ENCODE measurements at regions not wholly inside any gene's neighbourhood (a gene's known extent, or its start where the extent isn't known, plus 50 kb on each side); places are given as distances from the start of the nearest gene placed in this dataset.

DNA sequence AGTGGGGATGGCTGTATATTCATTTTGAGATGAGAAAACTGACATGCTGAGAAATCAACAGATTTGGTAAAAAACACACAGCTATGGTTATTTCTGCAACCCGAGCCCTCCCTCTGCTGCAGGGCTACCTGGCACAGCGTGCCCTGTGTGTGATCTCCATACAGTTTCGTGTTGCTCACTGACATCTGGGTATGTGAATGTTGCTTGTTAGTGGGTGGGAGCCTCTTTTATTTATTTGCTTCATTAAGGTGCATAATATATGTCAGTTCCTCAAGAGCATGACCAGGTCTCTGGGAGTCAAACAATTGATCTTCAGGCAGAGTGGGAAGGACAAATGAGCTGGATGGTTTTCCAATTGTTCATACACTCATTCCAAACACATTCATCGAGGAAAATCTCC lies 139.1 kb upstream of the FHL2 start:
- no peaks in the 10 kb centered on the region for H4K20me1 ChIP-seq (replicated peaks in 1 of 2; ENCODE audit: control insufficient read depth in 1 of 2, insufficient read depth in 2 of 2, low read length in 2 of 2)
- CTCF ChIA-PET (ENCODE audit: partially characterized antibody): interaction anchor here (1.0 to 4.4 kb wide), 3 partner anchors 9 to 19 kb away, joined by 3 to 15 read pairs (median 3); no protein-coding TSS in a partner anchor
- H3K23me2 ChIP-seq (ENCODE audit: low read depth, low read length): no peaks in the 10 kb centered on the region
- no peak overlapping the region for H2BK5ac ChIP-seq (ENCODE audit: low read depth, low read length)
- no peak overlapping the region for H2AK5ac ChIP-seq (ENCODE audit: low read depth, low read length)
- H2BK15ac ChIP-seq (ENCODE audit: low read length): no peak overlapping the region
- no peak overlapping the region for H2BK12ac ChIP-seq (ENCODE audit: low read depth, low read length)
- H3K9ac ChIP-seq (replicated peaks in 1 of 4; ENCODE audit: extremely low read depth in 1 of 4, low read depth in 3 of 4, low read length in 3 of 4): no peak overlapping the region
- no peaks in the 10 kb centered on the region for H3K9me3 ChIP-seq (ENCODE audit: insufficient read depth in 2 of 2, low read depth in 1 of 2, low read length in 1 of 2)
- H3K79me1 ChIP-seq (ENCODE audit: low read depth, low read length): no peaks in the 10 kb centered on the region
- H4K8ac ChIP-seq (ENCODE audit: extremely low read depth, insufficient read depth, low read length): no peak overlapping the region
- H4K5ac ChIP-seq (ENCODE audit: insufficient read length, low read depth, low read length): no peak overlapping the region
- H3K4me2 ChIP-seq (ENCODE audit: insufficient read depth in 1 of 2, low read depth in 2 of 2, low read length in 2 of 2): no peak overlapping the region
- no peak overlapping the region for H3K18ac ChIP-seq (ENCODE audit: extremely low read depth, low read length)
- POLR2A ChIA-PET (ENCODE audit: partially characterized antibody): no interaction called here
- no peaks in the 10 kb centered on the region; a peak in 1 of 7 replicates for H3K27me3 ChIP-seq (replicated peaks in 1 of 4; ENCODE audit: control insufficient read depth in 3 of 4, extremely low read depth in 1 of 4, insufficient read depth in 3 of 4, low read length in 3 of 4)
- peak in 1 of 2 experiments; percentile 26 for DNase-seq (ENCODE audit: low read depth in 1 of 2, low spot score in 2 of 2)
- no peak overlapping the region for H3K14ac ChIP-seq (ENCODE audit: insufficient read length)
- no peak overlapping the region for H2BK20ac ChIP-seq (ENCODE audit: low read length)
- H3K36me3 ChIP-seq (ENCODE audit: control insufficient read depth in 2 of 4, insufficient read depth in 4 of 4, low read length in 3 of 4): no peaks in the 10 kb centered on the region
- no peaks in the 10 kb centered on the region for H3K79me2 ChIP-seq (ENCODE audit: control insufficient read depth in 1 of 2, insufficient read depth in 2 of 2, low read length in 2 of 2)
- no peak overlapping the region for H2AFZ ChIP-seq (ENCODE audit: low read length)
- no peak overlapping the region for H3K56ac ChIP-seq (replicated peaks; ENCODE audit: insufficient read length, low read depth, low read length)
- no peak overlapping the region for H4K91ac ChIP-seq (replicated peaks; ENCODE audit: insufficient read length, low read length)
- no peak overlapping the region for H3K4me3 ChIP-seq (ENCODE audit: extremely low read depth in 1 of 4, insufficient read depth in 2 of 4, low read depth in 3 of 4, low read length in 4 of 4)
- no peak for FAIRE-seq
- no peaks in the 10 kb centered on the region; a peak in 1 of 7 replicates for H3K4me1 ChIP-seq (replicated peaks in 1 of 4; ENCODE audit: control insufficient read depth in 3 of 4, insufficient read depth in 4 of 4, low read length in 3 of 4)
- H2BK120ac ChIP-seq (replicated peaks; ENCODE audit: low read depth, low read length): no peak overlapping the region
- H3K23ac ChIP-seq (ENCODE audit: insufficient read length): no peak overlapping the region
- H3K27ac ChIP-seq (ENCODE audit: low read depth, low read length): no peak overlapping the region
- WGBS, 2 experiments (ENCODE audit: extremely low coverage in 1 of 2, insufficient coverage in 1 of 2, insufficient read length in 1 of 2, insufficient replicate concordance in 2 of 2, low coverage in 1 of 2, low lambda C conversion rate in 2 of 2, missing lambda C conversion rate in 1 of 2): 96% methylated on average over 4 of the region's 4 CpGs; no CpG with 5 or more reads in 1 of the 2 experiments
- H3K4ac ChIP-seq (replicated peaks; ENCODE audit: insufficient read length, low read depth, low read length): no peak overlapping the region
- no peak for TF ChIP-seq CHD7 (IDR thresholded peaks at IDR 0.05; ENCODE audit: insufficient replicate concordance, low read length)
